Vagina (tissue), 2 donors: ENCODE measurements at regions not wholly inside any gene's neighbourhood (a gene's known extent, or its start where the extent isn't known, plus 50 kb on each side); places are given as distances from the start of the nearest gene placed in this dataset.

Experiments
- POLR2A ChIP-seq, 2 donors: fragments of 450-650 bp; IDR thresholded peaks; one replicate each; pipeline ENCODE4 v1.6.1; 2017; ENCODE audit warnings: antibody characterized with exemption in 2 of 2, mild to moderate bottlenecking in 2 of 2, moderate library complexity in 2 of 2
- TF ChIP-seq, protein P1 (sequence below), 3 experiments: fragments of 450-650 bp in 2 of 3; fragments of 200-600 bp in 1 of 3; sonication (generic) in 1 of 3; IDR thresholded peaks; one replicate each; pipeline ENCODE4 v1.5.1; 2017 to 2019; ENCODE audit warnings: antibody characterized with exemption in 3 of 3, mild to moderate bottlenecking in 2 of 3, moderate library complexity in 2 of 3

DNA sequence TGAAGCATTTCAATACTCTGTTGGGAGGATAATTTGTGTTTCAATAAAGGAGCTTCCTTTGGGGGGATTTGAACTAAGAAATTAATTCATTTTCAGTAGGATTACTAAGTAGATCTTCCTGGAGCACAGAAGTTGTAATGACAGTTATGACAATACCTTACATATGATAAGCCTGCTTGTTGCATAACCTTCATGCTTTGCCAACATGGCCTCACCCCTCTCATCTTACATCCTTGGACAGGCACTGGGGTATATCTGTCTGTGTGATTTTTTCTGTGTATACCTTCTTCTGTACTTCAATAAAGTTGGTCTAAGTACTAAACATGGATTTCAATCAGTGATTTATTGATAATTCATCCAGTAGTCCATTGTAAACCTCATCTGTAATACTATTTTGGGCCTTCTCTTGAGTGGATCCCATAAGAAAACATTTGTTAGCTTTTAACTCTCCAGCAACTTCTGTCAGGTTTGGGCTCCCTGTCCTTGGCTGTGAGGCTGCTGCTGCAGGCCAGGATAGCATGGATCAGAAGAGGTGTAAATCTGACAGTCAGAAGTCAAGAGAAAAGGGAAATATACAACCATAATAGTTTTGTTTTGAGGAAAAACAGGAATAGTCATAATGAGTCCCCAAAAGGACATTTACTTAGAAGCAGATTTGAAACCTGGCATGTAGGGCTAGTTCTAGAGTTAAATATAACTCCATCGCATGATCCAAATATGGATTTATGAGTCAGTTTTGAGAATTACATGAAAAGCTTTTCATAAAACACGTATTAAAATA is 422.2 kb downstream of the KLF5 start:
- TF ChIP-seq, protein P1, sequence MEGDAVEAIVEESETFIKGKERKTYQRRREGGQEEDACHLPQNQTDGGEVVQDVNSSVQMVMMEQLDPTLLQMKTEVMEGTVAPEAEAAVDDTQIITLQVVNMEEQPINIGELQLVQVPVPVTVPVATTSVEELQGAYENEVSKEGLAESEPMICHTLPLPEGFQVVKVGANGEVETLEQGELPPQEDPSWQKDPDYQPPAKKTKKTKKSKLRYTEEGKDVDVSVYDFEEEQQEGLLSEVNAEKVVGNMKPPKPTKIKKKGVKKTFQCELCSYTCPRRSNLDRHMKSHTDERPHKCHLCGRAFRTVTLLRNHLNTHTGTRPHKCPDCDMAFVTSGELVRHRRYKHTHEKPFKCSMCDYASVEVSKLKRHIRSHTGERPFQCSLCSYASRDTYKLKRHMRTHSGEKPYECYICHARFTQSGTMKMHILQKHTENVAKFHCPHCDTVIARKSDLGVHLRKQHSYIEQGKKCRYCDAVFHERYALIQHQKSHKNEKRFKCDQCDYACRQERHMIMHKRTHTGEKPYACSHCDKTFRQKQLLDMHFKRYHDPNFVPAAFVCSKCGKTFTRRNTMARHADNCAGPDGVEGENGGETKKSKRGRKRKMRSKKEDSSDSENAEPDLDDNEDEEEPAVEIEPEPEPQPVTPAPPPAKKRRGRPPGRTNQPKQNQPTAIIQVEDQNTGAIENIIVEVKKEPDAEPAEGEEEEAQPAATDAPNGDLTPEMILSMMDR (IDR thresholded peaks at IDR 0.05): no peak
- TF ChIP-seq POLR2A (IDR thresholded peaks at IDR 0.05): no peak
